Parathyroid adenoma (tissue), 2 donors: ENCODE measurements at regions not wholly inside any gene's neighbourhood (a gene's known extent, or its start where the extent isn't known, plus 50 kb on each side); places are given as distances from the start of the nearest gene placed in this dataset.

Experiments used
- H2AFZ ChIP-seq: fragments of 300-600 bp; sonication (generic); one replicate; pipeline ENCODE4 v1.7.0; 2017; ENCODE audit warnings: antibody characterized with exemption, mild to moderate bottlenecking
- H3K27ac ChIP-seq: fragments of 300-600 bp; sonication (generic); one replicate; pipeline ENCODE4 v1.7.0; 2017
- H3K27me3 ChIP-seq: fragments of 300-600 bp; sonication (generic); one replicate; pipeline ENCODE4 v1.7.0; 2017; ENCODE audit warnings: low read length; ENCODE audit not compliant: control insufficient read depth, insufficient read depth
- H3K36me3 ChIP-seq: fragments of 300-600 bp; sonication (generic); one replicate; pipeline ENCODE4 v1.7.0; 2017; ENCODE audit warnings: low read length; ENCODE audit not compliant: control insufficient read depth, insufficient read depth
- H3K4me1 ChIP-seq: fragments of 300-600 bp; sonication (generic); one replicate; pipeline ENCODE4 v1.7.0; 2017; ENCODE audit warnings: control low read depth
- H3K4me2 ChIP-seq: fragments of 300-600 bp; sonication (generic); one replicate; pipeline ENCODE4 v1.7.0; 2017; ENCODE audit warnings: low read length
- H3K4me3 ChIP-seq: fragments of 300-600 bp; sonication (generic); one replicate; pipeline ENCODE4 v1.7.0; 2017; ENCODE audit warnings: low read depth, low read length
- H3K79me2 ChIP-seq: fragments of 300-600 bp; sonication (generic); one replicate; pipeline ENCODE4 v1.7.0; 2017; ENCODE audit warnings: control low read depth
- H3K9ac ChIP-seq: fragments of 300-600 bp; sonication (generic); one replicate; pipeline ENCODE4 v1.7.0; 2017; ENCODE audit warnings: mild to moderate bottlenecking
- H3K9me3 ChIP-seq: fragments of 300-600 bp; sonication (generic); one replicate; pipeline ENCODE4 v1.7.0; 2017; ENCODE audit warnings: low read length; ENCODE audit not compliant: control insufficient read depth
- CTCF ChIP-seq: fragments of 300-600 bp; sonication (generic); IDR thresholded peaks from one replicate; pipeline ENCODE4 v1.7.0; 2017; ENCODE audit warnings: antibody characterized with exemption, mild to moderate bottlenecking
- donor health status: primary hyperparathyroidism.

DNA sequence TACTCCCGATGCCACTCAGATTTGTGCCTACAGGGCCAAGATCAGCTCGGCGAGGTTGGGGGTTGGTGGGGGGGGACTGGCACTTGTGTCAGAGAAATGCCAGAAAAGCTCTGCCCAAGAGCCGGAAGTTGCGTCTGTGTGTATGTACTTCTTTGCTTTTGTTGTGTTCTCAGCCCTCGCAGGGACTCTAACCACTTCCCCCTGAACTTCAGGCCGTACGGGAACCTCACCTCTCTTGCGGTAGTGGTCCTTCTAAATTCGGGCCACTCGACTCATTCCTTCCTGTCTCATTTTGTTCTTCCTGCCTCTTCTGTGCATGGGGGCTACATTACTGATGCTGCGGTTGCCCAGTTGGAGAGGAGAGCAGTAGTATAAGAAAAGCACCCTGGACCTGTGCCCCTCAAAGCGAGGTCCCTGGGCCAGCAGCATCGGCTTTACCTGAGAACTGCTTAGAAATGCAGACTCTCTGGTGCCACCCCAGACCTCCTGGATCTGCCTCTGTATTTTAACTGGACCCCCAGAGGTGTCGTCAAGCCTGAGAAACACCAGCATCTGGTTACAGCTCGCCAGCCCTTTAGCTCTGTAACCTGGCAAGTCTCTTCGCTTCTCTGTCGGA, 146.3 kb upstream of the RPS6KA3 start:
- Histone ChIP-seq H3K79me2 (no peaks in the 10 kb centered on the region), H3K4me1 (no peaks in the 10 kb centered on the region), H3K27me3 (no peaks in the 10 kb centered on the region), H3K9ac (no peak overlapping the region), H3K9me3 (no peaks in the 10 kb centered on the region), H3K4me2 (no peak overlapping the region), H3K4me3 (no peak overlapping the region), H2AFZ (no peak overlapping the region), H3K36me3 (no peaks in the 10 kb centered on the region), H3K27ac (no peak overlapping the region)
- TF ChIP-seq CTCF: no peak

DNA sequence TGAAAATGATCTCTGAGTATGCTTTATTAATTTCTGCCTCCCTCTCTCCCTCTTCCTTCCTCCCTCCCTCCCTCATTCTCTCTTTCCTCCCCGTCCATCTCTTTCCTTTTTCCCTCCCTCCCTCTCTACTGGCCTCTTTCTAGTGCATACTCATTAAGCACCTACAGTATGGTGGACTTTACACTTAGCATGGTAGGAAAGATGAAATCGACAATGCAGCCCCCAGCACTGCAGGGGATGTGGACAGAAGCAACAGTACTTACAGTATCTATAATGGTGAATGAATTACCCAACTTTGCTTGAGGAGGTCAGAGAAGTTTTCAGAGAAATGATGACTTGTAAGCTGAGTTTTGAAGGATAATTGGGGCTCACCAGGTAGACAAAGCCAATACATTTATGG, 143.8 kb upstream of the RPS6KA3 start:
- Histone ChIP-seq H3K9me3 (no peaks in the 10 kb centered on the region), H3K27me3 (no peaks in the 10 kb centered on the region), H3K27ac (no peak overlapping the region), H3K4me1 (no peaks in the 10 kb centered on the region), H3K36me3 (no peaks in the 10 kb centered on the region), H3K9ac (no peak overlapping the region), H3K79me2 (no peaks in the 10 kb centered on the region), H2AFZ (no peak overlapping the region), H3K4me2 (no peak overlapping the region), H3K4me3 (no peak overlapping the region)
- TF ChIP-seq CTCF: no peak

GRCh38 chrX:20409991-20410390, 143.3 kb upstream of the RPS6KA3 start:
- Histone ChIP-seq H3K36me3 (no peaks in the 10 kb centered on the region), H3K27me3 (no peaks in the 10 kb centered on the region), H3K4me1 (no peaks in the 10 kb centered on the region), H3K27ac (no peak overlapping the region), H3K9ac (no peak overlapping the region), H3K9me3 (no peaks in the 10 kb centered on the region), H2AFZ (no peak overlapping the region), H3K79me2 (no peaks in the 10 kb centered on the region), H3K4me3 (no peak overlapping the region), H3K4me2 (no peak overlapping the region)
- no peak for TF ChIP-seq CTCF

GRCh38 chrX:20402956-20403355, 136.2 kb upstream of the RPS6KA3 start:
- Histone ChIP-seq H3K4me3 (no peak overlapping the region), H3K9ac (no peak overlapping the region), H3K4me1 (no peaks in the 10 kb centered on the region), H3K79me2 (no peaks in the 10 kb centered on the region), H2AFZ (no peak overlapping the region), H3K4me2 (no peak overlapping the region), H3K36me3 (no peaks in the 10 kb centered on the region), H3K9me3 (no peaks in the 10 kb centered on the region), H3K27ac (no peak overlapping the region), H3K27me3 (no peaks in the 10 kb centered on the region)
- no peak for TF ChIP-seq CTCF

DNA sequence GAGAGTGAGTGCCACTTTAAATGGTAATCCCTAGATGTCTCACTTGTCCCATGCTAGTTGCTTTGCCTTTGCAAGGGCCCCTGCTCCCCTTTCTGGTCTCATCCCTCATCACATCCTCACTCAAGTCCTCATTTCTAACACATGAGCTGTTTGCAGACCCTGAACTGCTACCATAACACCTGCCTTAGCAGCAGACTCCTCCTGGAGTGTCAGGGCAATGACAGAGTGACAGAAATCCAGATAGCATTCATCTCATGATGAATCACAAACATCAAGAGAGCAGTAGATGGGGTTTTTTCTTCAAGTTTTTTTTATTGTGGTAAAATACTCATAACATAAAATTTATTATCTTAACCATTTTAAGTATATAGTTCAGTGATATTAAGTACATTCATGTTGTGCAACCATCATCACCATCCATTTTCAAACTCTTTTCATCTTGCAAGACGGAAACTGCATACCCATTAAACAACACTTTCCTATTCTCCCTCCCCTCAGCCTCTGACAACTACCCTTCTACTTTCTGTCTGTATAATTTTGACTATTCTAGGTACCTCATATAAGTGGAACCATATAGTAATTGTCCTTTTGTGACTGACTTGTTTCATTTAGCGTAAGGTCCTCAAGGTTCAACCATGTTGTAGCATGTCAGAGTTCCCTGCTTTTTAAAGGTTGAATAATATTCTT, 133.2 kb upstream of the RPS6KA3 start:
- Histone ChIP-seq H3K4me3 (no peak overlapping the region), H3K4me2 (no peak overlapping the region), H3K27ac (no peak overlapping the region), H3K27me3 (no peaks in the 10 kb centered on the region), H3K4me1 (no peaks in the 10 kb centered on the region), H3K36me3 (no peaks in the 10 kb centered on the region), H3K9me3 (no peaks in the 10 kb centered on the region), H2AFZ (no peak overlapping the region), H3K79me2 (no peaks in the 10 kb centered on the region), H3K9ac (no peak overlapping the region)
- TF ChIP-seq CTCF: no peak
